ENCODE measurements at regions not wholly inside any gene's neighbourhood (a gene's known extent, or its start where the extent isn't known, plus 50 kb on each side); places are given as distances from the start of the nearest gene placed in this dataset.

DNA sequence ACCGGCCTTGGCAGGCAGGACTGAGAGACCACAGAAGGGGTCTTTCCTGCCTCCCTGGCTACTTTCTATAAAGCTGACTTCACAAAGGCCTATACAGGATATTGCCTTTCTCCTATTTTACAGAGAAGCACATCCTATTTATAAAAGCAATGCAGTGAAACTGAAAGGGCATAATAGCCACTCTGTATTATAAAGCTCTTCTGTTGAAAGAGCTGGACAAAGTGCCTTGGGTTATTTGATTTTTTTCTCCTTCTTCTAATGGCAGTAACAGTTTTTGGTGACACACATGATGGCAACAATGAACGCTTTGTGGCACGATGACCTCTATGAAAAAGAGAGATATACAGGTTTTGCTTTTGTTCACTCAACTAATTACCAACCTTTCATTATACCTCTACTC lies 281.1 kb downstream of the ZNF516 start (continued):
- no peak for TF ChIP-seq CTCF (conservative IDR thresholded peaks at IDR 0.05; ENCODE audit: low read depth in 2 of 2)
- no peak for TF ChIP-seq ZNF331 (CRISPR knock-in tag; IDR thresholded peaks at IDR 0.05; ENCODE audit: low read depth)
- no peak for TF ChIP-seq EZH2phosphoT487 (IDR thresholded peaks at IDR 0.05; ENCODE audit: unreplicated experiment)

DNA sequence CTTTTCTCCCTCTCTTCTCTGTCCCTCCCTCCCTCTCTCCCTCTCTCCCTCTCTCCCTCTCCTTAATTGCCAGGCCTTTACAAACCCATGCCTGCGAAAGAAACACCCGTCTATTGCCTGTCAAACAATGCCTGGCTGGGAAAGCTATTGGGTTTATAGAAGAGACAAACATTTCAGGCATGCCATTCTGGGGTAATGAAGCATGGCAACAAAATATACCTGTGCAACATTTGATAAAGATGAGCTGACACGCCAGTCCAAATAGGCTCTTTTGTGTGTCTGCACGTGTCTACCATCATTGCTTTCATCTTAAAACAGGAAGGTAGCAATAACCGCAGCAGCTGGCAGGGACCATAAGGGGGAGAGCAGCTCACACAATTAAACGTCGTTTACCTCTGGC lies 282.1 kb downstream of the ZNF516 start:
- no peak overlapping the region for H3K27ac Mint-ChIP-seq
- no peak overlapping the region for H3K4me2 ChIP-seq
- no peaks in the 10 kb centered on the region for H3K36me3 Mint-ChIP-seq (ENCODE audit: low read depth)
- H3K27ac ChIP-seq (ENCODE audit: low read depth), result no peak overlapping the region
- H3K9me3 Mint-ChIP-seq, result no peaks in the 10 kb centered on the region; the same call in 2 of the 3 replicates
- ATAC-seq (peak; percentile 40; the same call in 2 of the 3 replicates), DNase-seq (ENCODE audit: low spot score) (peak; percentile 9)
- peaks cover 8% of the 10 kb centered on the region; the same call in 2 of the 3 replicates for H3K4me1 Mint-ChIP-seq
- H3F3A ChIP-seq (replicated peaks; ENCODE audit: low read depth), result no peaks in the 10 kb centered on the region
- H3K4me3 Mint-ChIP-seq, result no peak overlapping the region
- no peaks in the 10 kb centered on the region for H4K20me1 ChIP-seq (replicated peaks; ENCODE audit: insufficient read depth)
- no peak for TF ChIP-seq JUNB (IDR thresholded peaks at IDR 0.05; ENCODE audit: unreplicated experiment)
- peak in 1 of 2 experiments; percentile 7; a peak in 1 of 4 replicates for TF ChIP-seq CTCF (conservative IDR thresholded peaks at IDR 0.05; ENCODE audit: low read depth in 2 of 2)
- no peak overlapping the region for H3K4me3 ChIP-seq
- peak overlapping the region; percentile 93 for H2AFZ ChIP-seq
- H3K36me3 ChIP-seq (ENCODE audit: insufficient read depth), result no peaks in the 10 kb centered on the region
- peaks cover 10% of the 10 kb centered on the region; the same call in 1 of the 2 replicates for H3K4me1 ChIP-seq (ENCODE audit: insufficient read depth)
- H3K27me3 Mint-ChIP-seq (ENCODE audit: insufficient read depth, low read depth, poor library complexity), result no peaks in the 10 kb centered on the region
- no peaks in the 10 kb centered on the region for H3K79me2 ChIP-seq (replicated peaks; ENCODE audit: insufficient read depth)
- H3K27me3 ChIP-seq (ENCODE audit: insufficient read depth), result no peaks in the 10 kb centered on the region
- H3K9me2 ChIP-seq (ENCODE audit: insufficient read depth), result no peaks in the 10 kb centered on the region

DNA sequence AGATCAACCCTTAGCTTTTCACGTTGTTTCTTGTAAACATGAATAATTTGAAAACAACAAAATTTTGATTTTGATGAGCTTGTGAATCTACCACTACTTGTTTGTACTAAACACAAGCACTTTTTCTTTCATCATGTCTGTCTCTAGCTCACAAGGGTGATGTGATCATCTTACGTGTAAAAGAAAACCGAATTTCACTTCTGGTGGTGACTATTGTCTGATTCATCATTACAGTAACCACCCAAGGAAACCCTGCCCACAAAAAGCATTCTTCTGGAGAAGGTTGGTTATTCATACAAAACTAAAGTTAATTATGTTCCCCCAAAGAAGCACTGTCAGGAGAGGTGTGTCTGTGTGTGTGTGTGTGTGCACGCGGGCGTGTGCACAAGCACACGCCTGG lies 285.4 kb downstream of the ZNF516 start:
- ATAC-seq (no peak), DNase-seq (ENCODE audit: low spot score) (no peak)
- no peak overlapping the region for H3K4me3 ChIP-seq
- H3K27ac Mint-ChIP-seq, result no peak overlapping the region
- H3K36me3 ChIP-seq (ENCODE audit: insufficient read depth), result no peaks in the 10 kb centered on the region
- peak overlapping the region; percentile 63 for H2AFZ ChIP-seq
- no peak overlapping the region for H3K4me2 ChIP-seq
- no peaks in the 10 kb centered on the region for H3K9me3 Mint-ChIP-seq
- no peaks in the 10 kb centered on the region for H3F3A ChIP-seq (replicated peaks; ENCODE audit: low read depth)
- H3K4me1 ChIP-seq (ENCODE audit: insufficient read depth), result peaks cover 10% of the 10 kb centered on the region; the same call in 1 of the 2 replicates
- no peaks in the 10 kb centered on the region for H3K79me2 ChIP-seq (replicated peaks; ENCODE audit: insufficient read depth)
- no peaks in the 10 kb centered on the region for H3K27me3 Mint-ChIP-seq (ENCODE audit: insufficient read depth, low read depth, poor library complexity)
- H3K4me3 Mint-ChIP-seq, result no peak overlapping the region
- no peaks in the 10 kb centered on the region for H3K27me3 ChIP-seq (ENCODE audit: insufficient read depth)
- no peaks in the 10 kb centered on the region for H3K9me2 ChIP-seq (ENCODE audit: insufficient read depth)
- no peaks in the 10 kb centered on the region for H3K36me3 Mint-ChIP-seq (ENCODE audit: low read depth)
- H3K4me1 Mint-ChIP-seq, result peaks cover 8% of the 10 kb centered on the region; the same call in 2 of the 3 replicates
- no peak overlapping the region for H3K27ac ChIP-seq (ENCODE audit: low read depth)
- no peaks in the 10 kb centered on the region for H4K20me1 ChIP-seq (replicated peaks; ENCODE audit: insufficient read depth)
- TF ChIP-seq POLR2AphosphoS5 (IDR thresholded peaks at IDR 0.05; ENCODE audit: low read depth) (no peak), EZH2 (IDR thresholded peaks at IDR 0.05; ENCODE audit: low read depth, unreplicated experiment) (no peak), NANOG (IDR thresholded peaks at IDR 0.05; ENCODE audit: borderline replicate concordance) (no peak), CREB1 (CRISPR knock-in tag; IDR thresholded peaks at IDR 0.05; ENCODE audit: low read depth) (no peak), ZNF114 (CRISPR knock-in tag; IDR thresholded peaks at IDR 0.05) (no peak), ETS1 (IDR thresholded peaks at IDR 0.05) (no peak), ZNF331 (CRISPR knock-in tag; IDR thresholded peaks at IDR 0.05; ENCODE audit: low read depth) (no peak)

Measured in GM23338 (cell line).